ENCODE measurements at regions not wholly inside any gene's neighbourhood (a gene's known extent, or its start where the extent isn't known, plus 50 kb on each side); places are given as distances from the start of the nearest gene placed in this dataset.
A peak's percentile ranks its signal among the peaks of the same experiment; 100 is the strongest.
"Not testable (repeated sequence)": the region's sequence is repeated elsewhere in the genome, so short reads cannot be mapped to it uniquely, and the experiment has no call there.

DNA sequence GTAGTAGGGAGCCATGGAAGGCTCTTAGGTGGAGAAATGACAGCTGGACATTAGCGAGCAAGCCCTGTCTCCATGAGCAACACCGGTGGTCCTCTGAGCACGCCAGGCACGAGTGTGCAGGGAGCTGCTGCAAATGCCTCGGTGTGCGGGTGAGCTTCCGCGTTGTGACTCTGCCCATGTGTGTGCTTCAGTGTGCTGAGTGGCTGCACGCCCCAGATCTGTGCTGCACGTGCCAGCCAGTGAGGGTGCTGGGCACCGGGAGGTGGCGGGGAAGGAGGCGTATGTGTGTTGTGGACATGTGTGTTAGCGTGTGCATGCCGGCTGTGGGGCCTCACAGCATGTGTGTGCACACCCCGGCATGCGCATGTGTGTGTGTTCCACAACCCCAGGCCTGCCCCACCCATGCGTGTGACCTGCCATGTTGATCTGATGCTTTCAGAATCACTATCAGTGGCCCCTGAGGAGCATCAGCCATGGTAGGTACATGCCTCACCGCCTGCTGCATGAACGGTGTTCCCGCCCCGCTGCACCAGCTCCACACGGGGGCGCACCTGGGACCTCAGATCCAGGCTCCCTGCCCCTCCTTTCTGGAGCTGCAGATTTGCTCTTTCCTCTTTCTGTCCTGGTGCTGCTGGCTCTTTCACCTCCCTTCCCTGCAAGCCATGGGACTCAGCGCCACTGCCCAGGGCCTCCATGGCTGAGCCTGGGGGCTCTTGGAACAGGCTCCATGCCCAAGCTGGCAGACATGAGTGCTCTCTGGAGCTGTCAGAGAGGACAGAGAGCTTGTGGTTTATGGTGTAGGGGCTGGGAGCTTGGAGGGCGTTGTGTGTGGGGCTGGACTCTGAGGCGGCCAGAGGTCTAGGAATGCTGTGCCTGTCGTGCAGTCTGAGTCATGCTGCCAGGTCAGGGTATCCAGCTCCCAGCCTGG, 169.4 kb downstream of the TBC1D2B start:
- DNase-seq (ENCODE audit: low spot score) = no peak
- TF ChIP-seq, protein P1, sequence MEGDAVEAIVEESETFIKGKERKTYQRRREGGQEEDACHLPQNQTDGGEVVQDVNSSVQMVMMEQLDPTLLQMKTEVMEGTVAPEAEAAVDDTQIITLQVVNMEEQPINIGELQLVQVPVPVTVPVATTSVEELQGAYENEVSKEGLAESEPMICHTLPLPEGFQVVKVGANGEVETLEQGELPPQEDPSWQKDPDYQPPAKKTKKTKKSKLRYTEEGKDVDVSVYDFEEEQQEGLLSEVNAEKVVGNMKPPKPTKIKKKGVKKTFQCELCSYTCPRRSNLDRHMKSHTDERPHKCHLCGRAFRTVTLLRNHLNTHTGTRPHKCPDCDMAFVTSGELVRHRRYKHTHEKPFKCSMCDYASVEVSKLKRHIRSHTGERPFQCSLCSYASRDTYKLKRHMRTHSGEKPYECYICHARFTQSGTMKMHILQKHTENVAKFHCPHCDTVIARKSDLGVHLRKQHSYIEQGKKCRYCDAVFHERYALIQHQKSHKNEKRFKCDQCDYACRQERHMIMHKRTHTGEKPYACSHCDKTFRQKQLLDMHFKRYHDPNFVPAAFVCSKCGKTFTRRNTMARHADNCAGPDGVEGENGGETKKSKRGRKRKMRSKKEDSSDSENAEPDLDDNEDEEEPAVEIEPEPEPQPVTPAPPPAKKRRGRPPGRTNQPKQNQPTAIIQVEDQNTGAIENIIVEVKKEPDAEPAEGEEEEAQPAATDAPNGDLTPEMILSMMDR (IDR thresholded peaks at IDR 0.05; ENCODE audit: extremely low read depth, missing control alignments) = peak; percentile 87

- not testable (repeated sequence) for DNase-seq (ENCODE audit: low spot score)
These were observed 171.2 kb downstream of the TBC1D2B start for GRCh38 chr15:77906062-77906990.

DNA sequence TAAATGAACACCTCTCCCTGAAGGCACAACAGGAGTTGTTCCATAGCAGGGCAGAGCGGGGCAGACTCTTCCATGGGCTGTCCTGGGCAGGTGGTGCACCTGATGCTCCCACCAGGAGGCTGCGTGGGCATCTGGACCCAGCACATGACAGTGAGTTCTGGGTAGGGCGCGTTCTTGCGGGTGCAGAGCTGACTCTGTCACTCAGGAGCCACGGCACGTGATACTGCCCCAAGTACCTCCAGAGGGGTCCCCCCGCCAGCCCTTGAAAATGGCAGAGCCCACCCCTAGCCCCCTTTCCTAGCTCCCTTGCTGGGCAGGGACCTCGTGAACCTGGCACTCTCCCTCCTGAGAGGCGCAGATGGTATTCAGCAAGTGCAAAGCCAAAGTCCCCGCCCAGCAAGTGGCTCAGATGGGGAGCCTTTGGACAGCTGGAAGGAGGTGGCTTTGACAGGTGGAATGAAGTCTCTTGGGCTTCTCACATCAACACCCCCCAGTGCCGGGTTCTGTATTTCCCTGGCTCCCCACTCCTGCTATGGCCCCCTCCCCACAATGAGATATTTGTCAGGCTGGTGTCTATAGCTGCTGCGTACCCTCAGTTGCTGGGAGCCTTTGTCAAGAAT, 172.1 kb downstream of the TBC1D2B start:
- DNase-seq (ENCODE audit: low spot score) = no peak
- TF ChIP-seq, protein P1 (IDR thresholded peaks at IDR 0.05; ENCODE audit: extremely low read depth, missing control alignments) = no peak

GRCh38 chr15:77904901-77905300, 172.6 kb downstream of the TBC1D2B start:
- DNase-seq (ENCODE audit: low spot score) = no peak
- TF ChIP-seq, protein P1 (IDR thresholded peaks at IDR 0.05; ENCODE audit: extremely low read depth, missing control alignments) = no peak

GRCh38 chr15:77904436-77904821, 173.1 kb downstream of the TBC1D2B start:
- DNase-seq (ENCODE audit: low spot score) = no peak
- TF ChIP-seq, protein P1 (IDR thresholded peaks at IDR 0.05; ENCODE audit: extremely low read depth, missing control alignments) = no peak

DNA sequence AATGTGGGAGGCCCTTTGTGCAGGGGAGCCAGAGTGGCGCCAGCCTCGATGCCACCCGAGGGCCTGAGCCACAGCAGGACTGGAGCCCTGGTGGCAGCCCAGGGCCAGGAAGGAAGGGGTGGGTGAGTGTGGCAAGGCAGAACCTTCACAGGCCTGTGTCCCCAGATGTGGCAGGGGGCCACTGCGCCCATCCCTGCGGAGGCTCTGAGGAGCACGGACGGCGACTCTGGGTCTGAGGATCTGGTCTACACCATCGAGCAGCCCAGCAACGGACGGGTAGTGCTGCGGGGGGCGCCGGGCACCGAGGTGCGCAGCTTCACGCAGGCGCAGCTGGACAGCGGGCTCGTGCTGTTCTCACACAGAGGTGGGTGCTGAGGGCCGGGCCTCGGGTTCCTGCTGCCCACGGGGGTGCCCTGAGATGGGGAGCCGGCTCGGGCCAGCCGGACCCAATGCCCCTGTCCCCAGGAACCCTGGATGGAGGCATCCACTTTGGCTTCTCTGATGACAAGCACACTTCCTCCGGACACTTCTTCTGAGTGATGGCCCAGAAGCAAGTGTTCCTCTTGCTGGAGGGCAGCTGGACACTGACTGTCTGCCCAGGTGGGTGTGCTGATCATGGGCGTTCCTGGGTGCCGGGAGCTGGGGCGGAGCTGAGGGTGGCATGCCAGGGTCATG, 173.6 kb downstream of the TBC1D2B start:
- DNase-seq (ENCODE audit: low spot score) = not testable (repeated sequence)

DNA sequence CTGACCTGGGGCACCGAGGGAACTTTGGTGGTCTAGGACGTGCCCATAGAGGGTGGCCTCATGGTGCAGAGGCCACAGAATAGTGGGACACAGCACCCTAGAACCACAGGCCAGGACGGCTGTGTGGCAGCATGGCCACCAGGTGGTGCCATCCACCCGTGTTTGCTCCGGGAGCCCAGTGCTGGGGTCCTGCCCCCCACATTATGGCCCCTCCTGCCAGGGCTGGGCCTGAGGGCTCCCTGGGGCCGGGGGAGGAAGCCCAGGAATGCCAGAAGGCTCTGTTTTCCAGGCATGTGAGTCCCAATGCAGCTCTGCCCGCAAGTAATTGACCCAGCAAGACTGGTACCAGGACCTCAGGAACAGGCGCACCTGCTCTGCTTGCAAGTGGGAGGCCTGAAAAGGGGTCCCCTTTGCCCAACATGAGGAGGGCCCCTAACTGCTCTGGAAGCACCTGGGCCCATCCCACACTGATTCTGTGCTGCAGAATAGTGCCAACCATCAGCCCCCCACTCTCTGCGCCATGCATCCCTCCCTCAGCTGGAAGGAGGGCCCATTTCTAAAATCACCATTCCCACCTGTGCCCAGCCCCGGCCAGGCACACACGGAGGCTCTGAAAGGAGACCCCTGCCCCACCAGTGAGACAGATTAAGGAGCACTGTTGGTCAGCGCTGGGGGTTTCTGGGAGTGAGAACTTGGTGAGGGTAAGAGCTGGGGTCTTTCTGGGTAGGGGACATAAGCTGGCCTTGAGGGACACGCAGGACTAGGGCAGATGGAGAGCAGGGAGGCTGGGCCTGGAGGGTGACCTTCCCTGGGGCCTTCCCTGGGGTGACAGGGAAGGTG, 174.4 kb downstream of the TBC1D2B start:
- peak; percentile 74 for DNase-seq (ENCODE audit: low spot score)
- TF ChIP-seq, protein P1 (IDR thresholded peaks at IDR 0.05; ENCODE audit: extremely low read depth, missing control alignments) = peak; percentile 78
